Loucy (cell line): ENCODE measurements at regions not wholly inside any gene's neighbourhood (a gene's known extent, or its start where the extent isn't known, plus 50 kb on each side); places are given as distances from the start of the nearest gene placed in this dataset.

Source experiments
- EZH2phosphoT487 ChIP-seq: fragments of 200-600 bp; IDR thresholded peaks from 2 replicates; pipeline ENCODE4 v1.6.1; 2018; ENCODE audit warnings: antibody characterized with exemption, mild to moderate bottlenecking, moderate library complexity, borderline replicate concordance
- TF ChIP-seq, protein P1 (sequence below): fragments of 200-600 bp; sonication (generic); conservative IDR thresholded peaks from 2 replicates; pipeline ENCODE4 v1.5.1; 2014; ENCODE audit warnings: mild to moderate bottlenecking, antibody characterized with exemption, low read length

GRCh38 chr13:40362502-40362901 lies 303.9 kb downstream of the FOXO1 start:
- TF ChIP-seq, protein P1, sequence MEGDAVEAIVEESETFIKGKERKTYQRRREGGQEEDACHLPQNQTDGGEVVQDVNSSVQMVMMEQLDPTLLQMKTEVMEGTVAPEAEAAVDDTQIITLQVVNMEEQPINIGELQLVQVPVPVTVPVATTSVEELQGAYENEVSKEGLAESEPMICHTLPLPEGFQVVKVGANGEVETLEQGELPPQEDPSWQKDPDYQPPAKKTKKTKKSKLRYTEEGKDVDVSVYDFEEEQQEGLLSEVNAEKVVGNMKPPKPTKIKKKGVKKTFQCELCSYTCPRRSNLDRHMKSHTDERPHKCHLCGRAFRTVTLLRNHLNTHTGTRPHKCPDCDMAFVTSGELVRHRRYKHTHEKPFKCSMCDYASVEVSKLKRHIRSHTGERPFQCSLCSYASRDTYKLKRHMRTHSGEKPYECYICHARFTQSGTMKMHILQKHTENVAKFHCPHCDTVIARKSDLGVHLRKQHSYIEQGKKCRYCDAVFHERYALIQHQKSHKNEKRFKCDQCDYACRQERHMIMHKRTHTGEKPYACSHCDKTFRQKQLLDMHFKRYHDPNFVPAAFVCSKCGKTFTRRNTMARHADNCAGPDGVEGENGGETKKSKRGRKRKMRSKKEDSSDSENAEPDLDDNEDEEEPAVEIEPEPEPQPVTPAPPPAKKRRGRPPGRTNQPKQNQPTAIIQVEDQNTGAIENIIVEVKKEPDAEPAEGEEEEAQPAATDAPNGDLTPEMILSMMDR = no peak
- TF ChIP-seq EZH2phosphoT487 = no peak
